ENCODE measurements at regions not wholly inside any gene's neighbourhood (a gene's known extent, or its start where the extent isn't known, plus 50 kb on each side); places are given as distances from the start of the nearest gene placed in this dataset.

DNA sequence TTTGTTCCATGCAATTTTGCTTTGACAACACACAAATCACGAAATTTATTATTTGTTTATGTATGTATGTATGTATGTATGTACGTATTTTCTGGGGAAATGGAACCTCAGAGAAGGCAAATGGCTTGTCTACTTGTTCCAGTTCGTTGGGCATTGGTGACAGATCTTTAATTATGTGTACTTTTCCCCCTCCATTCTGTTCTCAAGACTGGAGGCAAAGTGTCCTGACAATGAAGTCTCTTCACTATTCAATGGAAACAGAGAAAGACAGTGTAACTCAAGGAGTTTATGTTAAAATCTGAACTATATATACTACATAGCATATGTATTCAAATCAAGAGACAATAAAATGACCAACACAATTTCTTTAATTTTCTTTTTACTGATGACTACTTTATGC is 245.7 kb upstream of the PTBP2 start:
- no peaks in the 10 kb centered on the region for H3K27me3 ChIP-seq (ENCODE audit: insufficient read depth, low read depth)
- CTCF ChIA-PET: no interaction called here
- no peaks in the 10 kb centered on the region for H3K9me2 ChIP-seq (ENCODE audit: insufficient read depth)
- no peak overlapping the region for H3K4me3 ChIP-seq
- no peak overlapping the region for H3K27ac ChIP-seq
- no TSS peak for BruUV-seq (replicated peaks)
- H3K36me3 ChIP-seq (ENCODE audit: low read depth): no peaks in the 10 kb centered on the region
- no peak for TF ChIP-seq EZH2 (IDR thresholded peaks at IDR 0.05; ENCODE audit: low read depth)
- TF ChIP-seq, protein P1, sequence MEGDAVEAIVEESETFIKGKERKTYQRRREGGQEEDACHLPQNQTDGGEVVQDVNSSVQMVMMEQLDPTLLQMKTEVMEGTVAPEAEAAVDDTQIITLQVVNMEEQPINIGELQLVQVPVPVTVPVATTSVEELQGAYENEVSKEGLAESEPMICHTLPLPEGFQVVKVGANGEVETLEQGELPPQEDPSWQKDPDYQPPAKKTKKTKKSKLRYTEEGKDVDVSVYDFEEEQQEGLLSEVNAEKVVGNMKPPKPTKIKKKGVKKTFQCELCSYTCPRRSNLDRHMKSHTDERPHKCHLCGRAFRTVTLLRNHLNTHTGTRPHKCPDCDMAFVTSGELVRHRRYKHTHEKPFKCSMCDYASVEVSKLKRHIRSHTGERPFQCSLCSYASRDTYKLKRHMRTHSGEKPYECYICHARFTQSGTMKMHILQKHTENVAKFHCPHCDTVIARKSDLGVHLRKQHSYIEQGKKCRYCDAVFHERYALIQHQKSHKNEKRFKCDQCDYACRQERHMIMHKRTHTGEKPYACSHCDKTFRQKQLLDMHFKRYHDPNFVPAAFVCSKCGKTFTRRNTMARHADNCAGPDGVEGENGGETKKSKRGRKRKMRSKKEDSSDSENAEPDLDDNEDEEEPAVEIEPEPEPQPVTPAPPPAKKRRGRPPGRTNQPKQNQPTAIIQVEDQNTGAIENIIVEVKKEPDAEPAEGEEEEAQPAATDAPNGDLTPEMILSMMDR (conservative IDR thresholded peaks at IDR 0.05): no peak
- H3K4me1 ChIP-seq (replicated peaks; ENCODE audit: insufficient read depth): no peaks in the 10 kb centered on the region
- intact Hi-C loops (cut with micrococcal nuclease; ENCODE audit: unreplicated experiment): no loop called here
- no peak for DNase-seq
- no peaks in the 10 kb centered on the region for H4K20me1 ChIP-seq (ENCODE audit: insufficient read depth)
- no peak overlapping the region for H2AFZ ChIP-seq
- no peaks in the 10 kb centered on the region for H3F3A ChIP-seq (ENCODE audit: insufficient read depth, low read depth)
- H3K9me3 ChIP-seq (ENCODE audit: insufficient read depth, low read depth): no peaks in the 10 kb centered on the region
- H3K79me2 ChIP-seq (ENCODE audit: low read depth): no peaks in the 10 kb centered on the region
- POLR2A ChIA-PET (ENCODE audit: unreplicated experiment): no interaction called here
- no peak overlapping the region for H3K4me2 ChIP-seq

DNA sequence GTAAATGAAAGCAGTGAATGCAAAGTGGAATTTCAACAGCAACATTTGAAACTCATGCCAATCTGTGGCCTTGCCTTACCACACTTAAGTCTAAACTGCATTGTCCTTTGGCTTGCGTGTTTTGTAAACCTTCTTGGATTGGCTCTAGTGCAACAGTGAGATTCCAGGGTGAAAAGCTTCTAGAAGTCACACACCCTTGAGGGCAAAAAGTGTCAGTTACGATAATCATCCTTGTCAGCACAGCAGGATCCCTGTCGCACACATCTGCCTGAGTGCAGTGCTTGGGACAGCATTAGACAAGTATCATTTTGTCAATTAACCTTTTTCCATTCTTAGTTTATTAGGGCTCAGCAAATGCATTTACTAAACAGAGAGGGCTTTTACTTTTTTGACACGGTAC is 243.4 kb upstream of the PTBP2 start:
- Histone ChIP-seq H3K36me3 (ENCODE audit: low read depth) (no peaks in the 10 kb centered on the region), H3K9me2 (ENCODE audit: insufficient read depth) (no peaks in the 10 kb centered on the region), H3K27ac (no peak overlapping the region), H3K27me3 (ENCODE audit: insufficient read depth, low read depth) (no peaks in the 10 kb centered on the region), H3K4me2 (no peak overlapping the region), H3K4me1 (replicated peaks; ENCODE audit: insufficient read depth) (no peaks in the 10 kb centered on the region), H4K20me1 (ENCODE audit: insufficient read depth) (no peaks in the 10 kb centered on the region), H3K79me2 (ENCODE audit: low read depth) (no peaks in the 10 kb centered on the region), H2AFZ (no peak overlapping the region), H3K4me3 (no peak overlapping the region), H3K9me3 (ENCODE audit: insufficient read depth, low read depth) (no peaks in the 10 kb centered on the region), H3F3A (ENCODE audit: insufficient read depth, low read depth) (no peaks in the 10 kb centered on the region)
- intact Hi-C loops (cut with micrococcal nuclease; ENCODE audit: unreplicated experiment): no loop called here
- BruUV-seq (replicated peaks): no TSS peak
- ChIA-PET CTCF (no interaction called here), POLR2A (ENCODE audit: unreplicated experiment) (no interaction called here)
- TF ChIP-seq, protein P1 (conservative IDR thresholded peaks at IDR 0.05): no peak
- TF ChIP-seq EZH2 (IDR thresholded peaks at IDR 0.05; ENCODE audit: low read depth): no peak
- no peak for DNase-seq

DNA sequence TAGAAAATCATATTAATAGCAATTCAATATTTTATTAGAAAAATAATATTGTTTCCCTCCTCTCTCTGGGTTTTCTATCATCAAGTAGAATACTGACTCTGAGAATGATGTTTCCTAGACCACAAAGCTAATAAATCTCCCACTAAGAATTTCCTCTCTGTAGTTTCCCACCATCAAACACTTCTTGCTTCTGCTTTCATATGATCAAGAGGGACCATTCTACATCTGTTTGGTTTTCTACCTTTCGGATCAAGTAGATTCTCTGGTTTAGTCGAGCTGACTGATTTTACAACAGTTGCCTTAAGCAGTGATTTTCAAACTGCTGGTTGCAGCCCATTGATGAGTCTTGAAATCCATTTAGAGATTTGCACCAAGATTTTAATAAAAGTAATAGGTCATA is 240.2 kb upstream of the PTBP2 start:
- no peak overlapping the region for H3K27ac ChIP-seq
- H3K9me2 ChIP-seq (ENCODE audit: insufficient read depth): no peaks in the 10 kb centered on the region
- H4K20me1 ChIP-seq (ENCODE audit: insufficient read depth): no peaks in the 10 kb centered on the region
- POLR2A ChIA-PET (ENCODE audit: unreplicated experiment): no interaction called here
- no peak overlapping the region for H3K4me3 ChIP-seq
- H3K9me3 ChIP-seq (ENCODE audit: insufficient read depth, low read depth): no peaks in the 10 kb centered on the region
- TF ChIP-seq EZH2 (IDR thresholded peaks at IDR 0.05; ENCODE audit: low read depth): no peak
- no TSS peak for BruUV-seq (replicated peaks)
- no peaks in the 10 kb centered on the region for H3K36me3 ChIP-seq (ENCODE audit: low read depth)
- H3F3A ChIP-seq (ENCODE audit: insufficient read depth, low read depth): no peaks in the 10 kb centered on the region
- H3K4me1 ChIP-seq (replicated peaks; ENCODE audit: insufficient read depth): no peaks in the 10 kb centered on the region
- H3K27me3 ChIP-seq (ENCODE audit: insufficient read depth, low read depth): no peaks in the 10 kb centered on the region
- H3K79me2 ChIP-seq (ENCODE audit: low read depth): no peaks in the 10 kb centered on the region
- no peak overlapping the region for H3K4me2 ChIP-seq
- no peak for DNase-seq
- H2AFZ ChIP-seq: no peak overlapping the region
- intact Hi-C loops (cut with micrococcal nuclease; ENCODE audit: unreplicated experiment): no loop called here
- CTCF ChIA-PET: no interaction called here

DNA sequence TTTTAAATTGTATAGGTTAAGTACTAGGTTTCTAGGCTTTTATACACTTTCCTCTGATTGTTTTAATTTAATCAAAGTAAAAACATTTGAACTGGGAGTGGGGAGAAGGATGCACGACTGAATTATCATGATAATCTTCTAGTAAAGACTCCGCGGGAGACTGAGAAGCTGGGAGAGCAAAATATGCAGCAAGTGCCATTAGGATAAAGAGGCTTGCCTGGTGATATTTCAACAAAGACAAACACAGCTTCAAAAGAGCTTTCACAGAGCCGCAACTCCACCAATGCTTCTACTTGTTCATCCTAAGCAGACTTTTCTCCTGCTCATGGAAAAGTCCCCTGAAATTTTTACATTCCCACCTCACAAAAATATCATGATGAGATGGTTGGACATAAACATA is 239.0 kb upstream of the PTBP2 start:
- ChIA-PET POLR2A (ENCODE audit: unreplicated experiment) (no interaction called here), CTCF (no interaction called here)
- intact Hi-C loops (cut with micrococcal nuclease; ENCODE audit: unreplicated experiment): no loop called here
- Histone ChIP-seq H3K9me2 (ENCODE audit: insufficient read depth) (no peaks in the 10 kb centered on the region), H3K4me2 (no peak overlapping the region), H3K79me2 (ENCODE audit: low read depth) (no peaks in the 10 kb centered on the region), H3K9me3 (ENCODE audit: insufficient read depth, low read depth) (no peaks in the 10 kb centered on the region), H3K4me1 (replicated peaks; ENCODE audit: insufficient read depth) (no peaks in the 10 kb centered on the region), H3K4me3 (no peak overlapping the region), H2AFZ (no peak overlapping the region), H3K27ac (no peak overlapping the region), H3K36me3 (ENCODE audit: low read depth) (no peaks in the 10 kb centered on the region), H4K20me1 (ENCODE audit: insufficient read depth) (no peaks in the 10 kb centered on the region), H3F3A (ENCODE audit: insufficient read depth, low read depth) (no peaks in the 10 kb centered on the region), H3K27me3 (ENCODE audit: insufficient read depth, low read depth) (no peaks in the 10 kb centered on the region)
- DNase-seq: no peak
- TF ChIP-seq, protein P1 (conservative IDR thresholded peaks at IDR 0.05): no peak
- TF ChIP-seq EZH2 (IDR thresholded peaks at IDR 0.05; ENCODE audit: low read depth): no peak
- BruUV-seq (replicated peaks): no TSS peak

Data from PC-9 (cell line).